ENCODE measurements at regions not wholly inside any gene's neighbourhood (a gene's known extent, or its start where the extent isn't known, plus 50 kb on each side); places are given as distances from the start of the nearest gene placed in this dataset.
"Not testable (repeated sequence)": the region's sequence is repeated elsewhere in the genome, so short reads cannot be mapped to it uniquely, and the experiment has no call there.

DNA sequence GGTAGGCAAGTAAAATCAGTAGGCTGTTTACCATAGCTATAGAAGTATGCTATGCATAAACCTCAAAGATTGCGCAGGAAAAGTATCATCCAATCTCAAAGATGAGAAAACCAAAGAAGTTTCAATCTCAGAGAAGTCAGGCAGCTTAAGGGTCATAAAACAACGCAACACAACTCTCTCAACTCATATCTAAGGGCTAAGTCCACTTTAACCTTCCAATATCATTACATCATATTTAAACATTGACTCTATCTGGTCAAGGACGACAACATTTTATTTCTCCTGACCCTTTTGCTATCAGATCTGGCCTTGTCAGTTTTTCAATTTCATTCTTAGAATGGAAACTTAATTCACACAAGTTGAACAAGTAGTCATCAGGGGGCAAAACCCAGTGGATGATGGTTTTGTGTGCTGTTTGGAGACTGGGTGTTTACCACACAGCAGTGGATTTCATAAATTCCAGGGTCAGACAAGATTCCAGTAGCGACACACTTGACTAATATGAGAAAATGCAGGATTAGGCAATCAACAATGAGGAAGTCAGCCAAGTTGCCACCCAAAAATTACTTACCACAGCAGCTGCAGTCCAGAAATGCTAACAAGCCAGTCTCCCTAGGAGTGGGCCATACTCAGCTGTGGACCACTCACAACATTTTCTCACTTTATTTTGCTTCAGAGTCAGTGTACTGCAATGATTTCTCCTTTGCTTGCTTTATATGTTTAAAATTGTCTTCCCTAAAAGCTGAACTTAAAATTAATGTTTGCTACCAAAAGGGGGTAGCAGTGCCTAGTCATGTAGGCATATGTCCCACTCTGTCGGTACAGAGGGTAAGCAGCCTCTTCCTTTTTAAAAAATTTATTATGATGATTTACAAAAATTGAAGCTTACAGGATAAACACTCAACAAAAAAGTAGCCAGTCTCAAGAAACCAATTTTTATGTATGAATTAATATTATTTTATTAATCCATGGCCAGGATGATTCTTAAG is 131.9 kb upstream of the NBPF9 start:
- not testable (repeated sequence) for DNase-seq

- DNase-seq = not testable (repeated sequence)
These were observed 134.2 kb upstream of the NBPF9 start for GRCh38 chr1:149237515-149237914.

DNA sequence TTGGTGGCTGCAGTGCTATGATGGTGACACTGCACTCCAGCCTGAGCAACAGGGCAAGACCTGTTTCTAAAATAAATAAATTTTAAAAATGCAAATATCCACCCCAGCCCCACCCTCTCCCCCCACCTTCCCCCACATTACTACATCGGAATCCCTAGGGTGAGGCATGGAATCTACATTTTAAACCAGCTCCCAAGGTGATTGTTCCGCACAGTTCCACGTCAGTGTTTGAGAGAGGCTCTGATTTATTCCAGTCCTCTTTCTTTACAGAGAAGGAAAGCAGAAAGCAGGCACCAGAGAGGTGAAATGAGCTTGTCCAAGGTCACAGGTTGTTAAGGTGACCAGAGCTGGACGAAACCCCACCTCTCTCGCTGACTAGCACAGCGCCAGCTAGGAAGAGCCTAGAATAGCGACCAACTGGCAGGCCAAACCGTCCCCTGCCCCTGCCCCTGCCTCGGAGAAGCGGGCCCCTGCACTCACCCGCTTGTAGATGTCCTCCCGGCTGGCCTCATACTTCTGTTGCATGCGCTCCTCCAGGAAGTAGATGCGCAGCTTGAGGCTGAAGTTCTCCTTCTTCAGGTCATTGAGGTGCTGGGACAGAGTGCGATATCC is 136.7 kb upstream of the NBPF9 start:
- DNase-seq = not testable (repeated sequence)

GRCh38 chr1:149240530-149240929 is 137.2 kb upstream of the NBPF9 start:
- not testable (repeated sequence) for DNase-seq

- DNase-seq = not testable (repeated sequence)
These were observed 137.9 kb upstream of the NBPF9 start for GRCh38 chr1:149241272-149241671.

GRCh38 chr1:149243572-149243971 is 140.2 kb upstream of the NBPF9 start:
- DNase-seq = not testable (repeated sequence)

DNA sequence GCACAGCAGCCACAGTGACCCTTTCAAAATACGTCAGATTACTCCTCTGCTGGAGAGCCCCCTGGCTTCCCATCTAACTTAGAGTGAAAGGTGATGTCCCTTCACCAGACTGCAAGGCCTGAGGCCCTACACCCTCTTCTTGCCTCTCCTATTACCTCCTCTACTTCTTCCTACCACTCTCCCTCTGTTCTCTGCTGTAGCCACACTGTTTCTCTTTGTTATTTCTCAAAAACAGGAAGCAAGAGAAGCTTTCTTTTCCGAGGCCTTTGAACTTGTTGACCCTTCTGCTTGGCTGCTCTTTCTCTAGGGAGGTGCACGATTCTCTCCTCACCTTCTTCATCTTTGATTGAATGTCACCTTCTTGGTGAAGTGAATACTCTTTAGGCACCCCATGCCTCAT is 141.3 kb upstream of the NBPF9 start:
- not testable (repeated sequence) for DNase-seq

DNA sequence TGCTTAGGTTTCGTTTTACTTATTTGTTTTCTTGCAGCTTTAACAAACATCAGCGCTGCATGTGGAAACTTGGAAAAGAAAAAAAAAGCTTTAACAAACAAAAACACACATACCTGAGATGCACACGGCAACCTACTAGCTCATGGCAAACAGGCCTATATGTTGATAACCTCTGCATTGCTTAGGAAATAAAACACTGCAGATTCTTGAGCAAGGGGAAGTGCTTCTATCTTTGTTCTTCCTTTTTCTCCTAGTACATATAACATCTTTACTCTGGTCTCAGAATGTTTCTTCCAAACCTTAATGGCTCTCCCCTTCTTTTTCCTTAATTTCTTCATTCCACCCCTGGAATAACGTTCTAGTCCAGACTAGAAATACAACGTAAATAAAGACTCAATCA is 142.9 kb upstream of the NBPF9 start:
- not testable (repeated sequence) for DNase-seq

GRCh38 chr1:149248610-149249009 is 145.3 kb upstream of the NBPF9 start:
- not testable (repeated sequence) for DNase-seq

GRCh38 chr1:149249850-149250467 is 146.6 kb upstream of the NBPF9 start:
- not testable (repeated sequence) for DNase-seq

DNA sequence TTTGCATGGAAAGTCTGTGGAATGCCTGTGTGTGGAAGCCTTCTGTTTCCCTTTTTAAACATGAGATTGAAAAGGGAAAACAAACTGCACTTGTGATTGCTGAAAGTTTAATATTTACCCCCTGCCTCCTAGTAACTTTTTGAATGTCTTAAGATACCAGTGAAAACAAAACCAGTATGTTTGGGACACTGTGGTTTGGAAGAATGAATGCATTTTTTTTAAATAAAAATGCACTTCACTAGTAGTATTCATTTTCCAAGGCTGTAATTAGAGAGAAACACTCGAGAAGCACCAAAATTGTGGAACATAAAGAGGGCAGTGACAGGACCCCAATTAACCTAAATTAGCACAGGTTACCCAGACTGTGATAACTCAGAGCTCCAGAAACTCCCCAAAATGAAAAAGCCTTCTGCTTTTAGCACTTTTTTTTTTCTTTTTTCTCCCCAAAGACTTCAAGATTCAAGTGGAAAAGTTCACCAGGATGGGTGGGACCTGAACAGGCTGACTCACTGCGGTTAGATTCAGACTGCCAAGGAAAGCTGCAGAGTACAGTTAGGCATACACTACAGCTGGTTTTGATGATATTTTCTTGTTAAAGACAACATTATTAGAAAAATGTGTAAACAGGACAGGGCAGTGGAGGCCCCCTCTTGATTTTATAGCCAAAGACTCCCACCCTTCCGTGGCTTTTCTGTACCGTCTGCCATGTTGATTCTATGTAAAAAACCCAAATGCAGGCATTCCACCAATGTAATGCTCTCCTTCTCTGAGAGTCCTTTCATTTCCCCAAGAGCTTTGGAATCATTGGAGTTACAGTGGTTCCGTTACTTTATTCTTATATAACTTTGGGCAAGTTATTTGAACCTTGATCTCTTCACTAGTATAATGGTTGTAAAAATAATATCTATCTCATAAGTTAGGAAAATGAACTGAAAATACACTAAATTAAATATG is 151.8 kb upstream of the NBPF9 start:
- not testable (repeated sequence) for DNase-seq

DNA sequence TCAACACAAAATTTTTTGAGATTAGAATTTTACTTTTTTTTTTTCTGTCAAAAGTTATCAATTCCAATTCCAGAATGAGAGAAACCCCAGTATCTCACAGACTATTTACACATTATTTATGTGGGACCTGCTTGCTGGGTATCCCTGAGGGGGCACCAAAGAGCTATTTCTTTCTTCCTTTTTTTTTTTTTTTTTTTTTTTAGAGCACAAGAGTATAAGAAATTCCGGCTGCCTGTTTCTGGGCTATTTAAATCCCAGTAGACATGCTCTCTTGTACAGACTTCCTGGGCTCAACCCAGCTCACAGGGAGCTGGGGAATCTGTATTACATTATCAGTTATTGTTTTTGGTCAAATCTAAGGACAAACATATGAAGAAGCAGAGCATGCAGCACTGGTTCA is 156.9 kb upstream of the NBPF9 start:
- DNase-seq = not testable (repeated sequence)

DNA sequence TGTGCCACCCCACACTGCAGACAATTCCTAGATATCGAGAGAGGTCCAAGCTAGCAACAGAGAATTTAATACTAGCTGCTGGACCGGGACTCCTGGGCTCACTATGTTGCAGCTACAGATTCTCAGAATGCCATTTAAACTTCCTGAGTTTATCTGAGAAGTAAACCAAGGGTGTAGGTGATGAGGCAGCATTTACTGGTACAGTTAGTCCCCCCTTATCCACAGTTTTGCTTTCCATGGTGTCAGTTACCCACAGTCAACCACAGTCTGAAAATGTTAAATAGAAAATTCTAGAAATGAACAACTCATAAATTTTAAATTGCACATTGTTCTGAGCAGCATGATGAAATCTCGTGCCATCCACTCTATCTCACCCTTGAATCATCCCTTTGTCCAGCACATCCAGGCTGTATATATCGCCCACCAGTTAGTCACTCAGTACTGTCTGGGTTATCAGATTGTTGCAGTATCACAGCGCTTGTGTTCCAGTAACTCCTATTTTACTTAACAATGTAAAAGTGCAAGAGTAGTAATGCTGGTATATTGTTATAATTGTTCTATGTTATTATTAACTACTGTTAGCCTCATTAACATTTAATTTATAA is 157.5 kb upstream of the NBPF9 start:
- DNase-seq = not testable (repeated sequence)

DNA sequence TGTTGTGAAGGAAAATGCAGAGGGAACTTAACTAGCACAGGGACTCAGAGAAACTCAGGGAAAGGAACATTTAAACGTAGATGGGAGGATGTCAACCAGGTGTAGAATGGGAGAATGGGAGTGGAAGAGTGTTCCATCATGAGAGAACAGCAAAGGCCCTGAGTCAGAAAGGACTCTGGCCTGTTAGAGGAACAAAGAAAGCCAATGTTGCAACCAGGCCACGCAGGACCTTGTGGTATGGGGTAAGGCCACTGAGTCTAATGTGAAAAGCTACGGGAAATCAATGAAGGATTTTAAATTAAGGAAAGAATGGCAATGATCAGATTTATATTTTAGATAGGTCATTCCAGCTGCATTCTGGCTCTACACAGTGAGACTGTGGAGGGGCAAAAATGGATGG is 163.9 kb upstream of the NBPF9 start:
- not testable (repeated sequence) for DNase-seq

DNA sequence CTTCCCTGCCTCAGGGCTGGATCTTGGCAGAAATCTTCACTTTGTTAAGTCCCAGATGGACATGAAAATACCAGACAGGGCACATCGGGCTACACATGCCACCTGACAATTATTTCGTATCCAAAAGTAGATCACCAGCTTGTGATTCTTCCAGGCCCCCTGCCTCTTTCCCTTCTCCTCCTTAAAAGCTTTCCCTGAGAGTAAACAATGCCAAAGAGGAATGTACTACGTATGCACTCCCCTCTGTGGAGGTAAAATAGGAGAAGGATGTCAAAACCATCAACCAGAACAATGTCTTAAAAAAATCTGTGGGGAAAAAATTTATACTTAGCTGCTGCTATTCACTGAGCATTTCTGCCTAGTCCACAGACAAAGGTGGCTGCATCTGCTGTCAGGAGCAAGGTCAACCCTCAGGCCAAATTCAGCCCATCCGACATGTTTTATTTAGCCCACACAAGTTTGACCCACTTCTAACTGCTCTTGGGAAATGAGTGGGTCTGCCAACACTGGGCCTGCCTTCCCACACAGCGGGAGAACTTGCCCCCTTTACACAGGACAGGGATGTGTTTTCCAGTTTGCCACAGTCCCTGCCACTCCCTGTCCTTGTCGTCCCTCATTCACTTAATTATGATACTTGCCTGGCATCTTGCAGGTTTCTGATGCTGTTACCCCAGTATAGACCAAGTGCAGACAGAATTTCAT is 165.8 kb upstream of the NBPF9 start:
- DNase-seq = not testable (repeated sequence)

DNA sequence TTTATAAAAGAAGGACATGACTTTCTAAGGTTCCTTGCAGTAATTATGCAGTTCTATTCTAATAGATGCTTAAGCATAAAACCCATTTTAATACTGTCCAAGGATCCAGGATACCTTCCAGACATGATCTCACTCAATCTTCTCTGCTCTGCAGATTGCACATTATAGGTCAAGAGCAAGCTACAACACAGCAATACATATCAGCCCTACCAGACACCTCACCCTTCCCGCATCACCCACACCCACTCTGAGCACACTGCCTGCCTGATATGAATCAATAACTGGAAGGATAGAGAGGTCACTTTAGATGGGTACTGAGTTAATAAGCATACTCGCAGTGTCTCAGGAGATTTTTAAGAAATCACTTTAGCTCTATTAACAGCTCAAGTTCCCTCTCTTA is 166.5 kb upstream of the NBPF9 start:
- not testable (repeated sequence) for DNase-seq

DNA sequence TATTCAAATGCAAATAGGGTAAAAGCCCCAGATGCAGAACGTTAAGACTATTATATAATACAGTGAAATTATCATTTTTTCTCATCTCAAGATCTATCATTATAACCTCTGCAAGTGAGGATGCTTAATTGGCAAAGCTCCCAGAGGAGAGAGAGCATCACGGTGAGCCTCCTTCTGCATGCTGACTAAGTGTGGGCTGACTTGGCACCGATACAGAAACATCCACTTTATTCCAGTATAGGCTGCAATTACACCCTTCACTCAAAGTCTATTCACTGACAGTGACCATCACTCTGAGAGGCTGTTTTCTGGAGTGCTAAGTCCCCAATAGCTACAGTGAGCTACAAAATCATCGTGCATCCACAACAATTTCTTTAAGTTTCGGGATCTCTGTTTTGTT is 171.1 kb upstream of the NBPF9 start:
- not testable (repeated sequence) for DNase-seq

- not testable (repeated sequence) for DNase-seq
These were observed 172.5 kb upstream of the NBPF9 start for GRCh38 chr1:149275802-149276201.

- not testable (repeated sequence) for DNase-seq
These were observed 173.1 kb upstream of the NBPF9 start for GRCh38 chr1:149276496-149276895.

DNA sequence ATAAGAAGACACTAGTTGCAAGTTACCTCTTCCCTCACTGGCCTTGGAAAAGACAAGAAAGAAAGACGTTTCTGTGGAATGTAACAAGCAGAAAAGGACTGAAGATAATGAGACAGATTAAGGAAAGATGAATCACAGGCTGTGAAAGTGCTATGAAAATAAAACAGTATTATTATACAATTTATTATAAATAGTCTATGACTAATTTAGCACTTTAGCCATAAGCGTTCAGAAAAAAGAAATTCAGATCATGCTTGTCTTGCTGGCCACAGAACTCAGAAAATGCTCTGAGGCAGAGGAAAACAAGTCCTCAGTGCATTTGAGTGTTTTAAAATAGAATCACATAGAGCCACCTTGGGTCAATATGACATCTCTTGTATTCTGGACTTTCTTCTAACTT is 174.8 kb upstream of the NBPF9 start:
- DNase-seq = not testable (repeated sequence)

DNA sequence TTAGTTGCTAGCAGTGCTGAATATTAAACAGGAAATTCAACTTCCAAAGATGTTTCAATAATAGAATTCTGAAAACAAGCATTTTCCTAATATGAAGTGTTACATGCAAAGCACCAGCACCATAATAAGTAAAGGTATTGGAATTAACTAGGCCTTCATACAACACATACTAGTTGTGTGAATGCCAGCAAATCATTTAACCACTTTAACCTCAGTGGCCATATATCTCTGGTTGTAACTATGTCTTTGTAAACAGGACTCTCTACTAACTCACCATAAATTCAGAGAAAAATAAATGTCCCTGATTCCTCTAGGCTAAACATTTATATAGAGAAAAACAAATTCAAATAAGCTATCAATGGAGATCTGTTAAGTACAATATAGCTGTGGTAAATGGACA is 175.7 kb upstream of the NBPF9 start:
- not testable (repeated sequence) for DNase-seq

All from fibroblast of skin of right biceps (primary cell).